ENCODE measurements at regions not wholly inside any gene's neighbourhood (a gene's known extent, or its start where the extent isn't known, plus 50 kb on each side); places are given as distances from the start of the nearest gene placed in this dataset.
"Not testable (repeated sequence)": the region's sequence is repeated elsewhere in the genome, so short reads cannot be mapped to it uniquely, and the experiment has no call there.

GRCh38 chrX:144612076-144612475 is 635.2 kb upstream of the SPANXN1 start:
- ChIA-PET CTCF (no interaction called here), POLR2A (no interaction called here)
- no peaks in the 10 kb centered on the region for H3K27me3 ChIP-seq (replicated peaks; ENCODE audit: control insufficient read depth, insufficient read depth, low read length)
- BruUV-seq (replicated peaks), result no TSS peak
- Mint-ChIP-seq H3K4me3 (ENCODE audit: unreplicated experiment) (no peak overlapping the region), H3K27ac (ENCODE audit: unreplicated experiment) (no peak overlapping the region), H3K36me3 (ENCODE audit: insufficient read depth, unreplicated experiment) (no peaks in the 10 kb centered on the region), H3K9me3 (ENCODE audit: unreplicated experiment) (no peaks in the 10 kb centered on the region), H3K27me3 (ENCODE audit: insufficient read depth, unreplicated experiment) (no peaks in the 10 kb centered on the region), H3K4me1 (ENCODE audit: low read depth, unreplicated experiment) (no peaks in the 10 kb centered on the region)
- no peaks in the 10 kb centered on the region for H3K4me1 ChIP-seq
- no peaks in the 10 kb centered on the region for H3K9me3 ChIP-seq
- H3K4me3 ChIP-seq (ENCODE audit: low read depth, low read length), result no peak overlapping the region
- no peak for DNase-seq
- no peak for TF ChIP-seq CTCF (IDR thresholded peaks at IDR 0.05; ENCODE audit: insufficient read depth in 1 of 2, low read depth in 1 of 2, low read length in 1 of 2, severe bottlenecking in 1 of 2, unreplicated experiment in 1 of 2)
- no peaks in the 10 kb centered on the region for H3K36me3 ChIP-seq (ENCODE audit: control insufficient read depth, insufficient read depth, low read length)
- intact Hi-C loops (cut with micrococcal nuclease; ENCODE audit: unreplicated experiment), result no loop called here

GRCh38 chrX:144616317-144616716 is 631.0 kb upstream of the SPANXN1 start:
- Mint-ChIP-seq H3K27me3 (ENCODE audit: insufficient read depth, unreplicated experiment) (no peaks in the 10 kb centered on the region), H3K4me3 (ENCODE audit: unreplicated experiment) (no peak overlapping the region), H3K27ac (ENCODE audit: unreplicated experiment) (no peak overlapping the region), H3K36me3 (ENCODE audit: insufficient read depth, unreplicated experiment) (no peaks in the 10 kb centered on the region), H3K4me1 (ENCODE audit: low read depth, unreplicated experiment) (no peaks in the 10 kb centered on the region), H3K9me3 (ENCODE audit: unreplicated experiment) (no peaks in the 10 kb centered on the region)
- Histone ChIP-seq H3K36me3 (ENCODE audit: control insufficient read depth, insufficient read depth, low read length) (no peaks in the 10 kb centered on the region), H3K27me3 (replicated peaks; ENCODE audit: control insufficient read depth, insufficient read depth, low read length) (no peaks in the 10 kb centered on the region), H3K4me1 (no peaks in the 10 kb centered on the region), H3K9me3 (no peaks in the 10 kb centered on the region), H3K4me3 (ENCODE audit: low read depth, low read length) (no peak overlapping the region)
- ChIA-PET POLR2A (no interaction called here), CTCF (no interaction called here)
- BruUV-seq (replicated peaks), result no TSS peak
- DNase-seq, result no peak
- TF ChIP-seq CTCF (IDR thresholded peaks at IDR 0.05; ENCODE audit: insufficient read depth in 1 of 2, low read depth in 1 of 2, low read length in 1 of 2, severe bottlenecking in 1 of 2, unreplicated experiment in 1 of 2), result no peak
- intact Hi-C loops (cut with micrococcal nuclease; ENCODE audit: unreplicated experiment), result no loop called here

- intact Hi-C loops (cut with micrococcal nuclease; ENCODE audit: unreplicated experiment), result no loop called here
- no peak overlapping the region for H3K4me3 Mint-ChIP-seq (ENCODE audit: unreplicated experiment)
- Histone ChIP-seq H3K4me3 (ENCODE audit: low read depth, low read length) (no peak overlapping the region), H3K27me3 (replicated peaks; ENCODE audit: control insufficient read depth, insufficient read depth, low read length) (no peaks in the 10 kb centered on the region), H3K9me3 (no peaks in the 10 kb centered on the region), H3K36me3 (ENCODE audit: control insufficient read depth, insufficient read depth, low read length) (no peaks in the 10 kb centered on the region), H3K4me1 (no peaks in the 10 kb centered on the region)
- no peaks in the 10 kb centered on the region for H3K4me1 Mint-ChIP-seq (ENCODE audit: low read depth, unreplicated experiment)
- ChIA-PET CTCF (no interaction called here), POLR2A (no interaction called here)
- no peak for DNase-seq
- H3K27me3 Mint-ChIP-seq (ENCODE audit: insufficient read depth, unreplicated experiment), result no peaks in the 10 kb centered on the region
- TF ChIP-seq CTCF (IDR thresholded peaks at IDR 0.05; ENCODE audit: insufficient read depth in 1 of 2, low read depth in 1 of 2, low read length in 1 of 2, severe bottlenecking in 1 of 2, unreplicated experiment in 1 of 2), result no peak
- H3K9me3 Mint-ChIP-seq (ENCODE audit: unreplicated experiment), result peaks cover 11% of the 10 kb centered on the region
- BruUV-seq (replicated peaks), result no TSS peak
- H3K36me3 Mint-ChIP-seq (ENCODE audit: insufficient read depth, unreplicated experiment), result no peaks in the 10 kb centered on the region
- no peak overlapping the region for H3K27ac Mint-ChIP-seq (ENCODE audit: unreplicated experiment)
These were observed 619.4 kb upstream of the SPANXN1 start for GRCh38 chrX:144627947-144628346.

GRCh38 chrX:144634451-144634850 is 612.9 kb upstream of the SPANXN1 start:
- CTCF ChIA-PET; H3K27me3 ChIP-seq (replicated peaks; ENCODE audit: control insufficient read depth, insufficient read depth, low read length); H3K9me3 Mint-ChIP-seq (ENCODE audit: unreplicated experiment); POLR2A ChIA-PET; BruUV-seq (replicated peaks); H3K27ac Mint-ChIP-seq (ENCODE audit: unreplicated experiment); H3K27me3 Mint-ChIP-seq (ENCODE audit: insufficient read depth, unreplicated experiment); H3K4me3 ChIP-seq (ENCODE audit: low read depth, low read length); H3K4me1 Mint-ChIP-seq (ENCODE audit: low read depth, unreplicated experiment); H3K4me1 ChIP-seq; DNase-seq; H3K36me3 ChIP-seq (ENCODE audit: control insufficient read depth, insufficient read depth, low read length); H3K36me3 Mint-ChIP-seq (ENCODE audit: insufficient read depth, unreplicated experiment); intact Hi-C loops (cut with micrococcal nuclease; ENCODE audit: unreplicated experiment); H3K4me3 Mint-ChIP-seq (ENCODE audit: unreplicated experiment); H3K9me3 ChIP-seq: not testable (repeated sequence)

All from Caco-2 (cell line).